Large intestine (tissue), 3 donors: ENCODE measurements at regions not wholly inside any gene's neighbourhood (a gene's known extent, or its start where the extent isn't known, plus 50 kb on each side); places are given as distances from the start of the nearest gene placed in this dataset.

ENCODE experiments used
- DNase-seq, 2 donors: peaks; one replicate each; pipeline versions ENCODE4 v3.0.0 to v3.0.0-alpha.2; 2013
- H3K27ac ChIP-seq: one replicate; pipeline ENCODE4 v1.5.1; 2013; ENCODE audit warnings: low read length
- H3K27me3 ChIP-seq: 2 replicates; pipeline ENCODE4 v1.6.1; 2013; ENCODE audit warnings: low read length; ENCODE audit not compliant: control insufficient read depth, insufficient read depth
- H3K36me3 ChIP-seq: 2 replicates; pipeline ENCODE4 v1.6.1; 2013; ENCODE audit warnings: low read length; ENCODE audit not compliant: control insufficient read depth, insufficient read depth
- H3K4me1 ChIP-seq: one replicate; pipeline ENCODE4 v1.6.1; 2013; ENCODE audit warnings: low read length; ENCODE audit not compliant: control insufficient read depth, insufficient read depth
- H3K4me3 ChIP-seq: one replicate; pipeline ENCODE4 v1.5.1; 2013; ENCODE audit warnings: low read length
- H3K9me3 ChIP-seq: one replicate; pipeline ENCODE4 v1.6.1; 2013; ENCODE audit warnings: mild to moderate bottlenecking, low read depth, low read length, moderate library complexity; ENCODE audit not compliant: control insufficient read depth
- WGBS: methylation state at CpG from one replicate; pipeline ENCODE4 v1.1.5; 2013; ENCODE audit warnings: low lambda C conversion rate; ENCODE audit not compliant: insufficient coverage; 5-methylcytosine and 5-hydroxymethylcytosine counted together

DNA sequence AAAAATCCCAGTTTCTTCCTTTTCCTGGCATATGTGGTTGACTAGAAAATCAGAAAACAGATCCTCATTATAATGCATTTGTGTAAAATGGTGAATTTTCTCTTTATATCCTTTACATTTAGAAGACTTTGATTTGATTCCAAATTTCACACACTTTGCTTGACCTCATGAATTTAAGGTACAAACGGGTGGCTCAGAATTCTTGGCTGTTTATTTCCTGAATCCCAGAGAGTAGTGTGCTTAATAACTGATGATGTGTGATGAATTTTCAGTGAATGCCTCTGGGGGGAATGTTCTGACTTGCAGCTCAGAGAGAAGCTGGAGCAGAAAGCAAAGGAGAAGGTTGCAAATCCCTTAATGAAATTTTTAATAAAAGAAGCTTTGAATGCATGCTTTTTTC is 126.8 kb downstream of the SPATA31D1 start:
- no peak overlapping the region for H3K27ac ChIP-seq
- WGBS = 40% methylated on average over 1 of the region's 1 CpG
- DNase-seq = no peak
- H3K4me1 ChIP-seq = no peaks in the 10 kb centered on the region
- H3K27me3 ChIP-seq = no peaks in the 10 kb centered on the region
- H3K4me3 ChIP-seq = no peak overlapping the region
- no peaks in the 10 kb centered on the region for H3K36me3 ChIP-seq
- no peaks in the 10 kb centered on the region for H3K9me3 ChIP-seq

- no peak overlapping the region for H3K27ac ChIP-seq
- H3K4me1 ChIP-seq = no peaks in the 10 kb centered on the region
- WGBS = no CpG with 5 or more reads among the region's 4 CpGs
- H3K9me3 ChIP-seq = no peaks in the 10 kb centered on the region
- no peaks in the 10 kb centered on the region for H3K36me3 ChIP-seq
- no peaks in the 10 kb centered on the region for H3K27me3 ChIP-seq
- no peak overlapping the region for H3K4me3 ChIP-seq
- DNase-seq = no peak
Measured at GRCh38 chr9:82115900-82116299, 127.3 kb downstream of the SPATA31D1 start.

DNA sequence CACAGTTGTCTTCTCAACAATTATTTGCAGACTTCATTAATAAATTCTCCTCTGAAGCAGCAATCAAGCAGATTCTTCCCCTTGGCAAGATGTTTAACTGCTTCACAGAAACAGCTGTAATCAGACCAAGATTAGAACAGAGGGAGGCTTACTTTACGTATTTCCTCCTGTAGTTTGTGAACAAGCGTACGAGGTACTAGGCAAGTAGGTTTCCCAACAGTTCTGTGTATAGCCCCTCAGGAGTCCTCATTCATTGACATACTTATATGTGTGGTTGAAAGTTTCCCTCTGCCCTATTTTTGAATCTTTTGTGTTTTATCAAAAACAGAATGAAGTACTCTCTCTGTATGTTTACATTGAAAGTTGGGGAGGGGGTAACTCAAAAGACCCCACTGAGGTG is 128.0 kb downstream of the SPATA31D1 start:
- Histone ChIP-seq H3K4me3 (no peak overlapping the region), H3K4me1 (no peaks in the 10 kb centered on the region), H3K9me3 (no peaks in the 10 kb centered on the region), H3K27ac (no peak overlapping the region), H3K27me3 (no peaks in the 10 kb centered on the region), H3K36me3 (no peaks in the 10 kb centered on the region)
- no CpG with 5 or more reads among the region's 3 CpGs for WGBS
- DNase-seq = no peak

DNA sequence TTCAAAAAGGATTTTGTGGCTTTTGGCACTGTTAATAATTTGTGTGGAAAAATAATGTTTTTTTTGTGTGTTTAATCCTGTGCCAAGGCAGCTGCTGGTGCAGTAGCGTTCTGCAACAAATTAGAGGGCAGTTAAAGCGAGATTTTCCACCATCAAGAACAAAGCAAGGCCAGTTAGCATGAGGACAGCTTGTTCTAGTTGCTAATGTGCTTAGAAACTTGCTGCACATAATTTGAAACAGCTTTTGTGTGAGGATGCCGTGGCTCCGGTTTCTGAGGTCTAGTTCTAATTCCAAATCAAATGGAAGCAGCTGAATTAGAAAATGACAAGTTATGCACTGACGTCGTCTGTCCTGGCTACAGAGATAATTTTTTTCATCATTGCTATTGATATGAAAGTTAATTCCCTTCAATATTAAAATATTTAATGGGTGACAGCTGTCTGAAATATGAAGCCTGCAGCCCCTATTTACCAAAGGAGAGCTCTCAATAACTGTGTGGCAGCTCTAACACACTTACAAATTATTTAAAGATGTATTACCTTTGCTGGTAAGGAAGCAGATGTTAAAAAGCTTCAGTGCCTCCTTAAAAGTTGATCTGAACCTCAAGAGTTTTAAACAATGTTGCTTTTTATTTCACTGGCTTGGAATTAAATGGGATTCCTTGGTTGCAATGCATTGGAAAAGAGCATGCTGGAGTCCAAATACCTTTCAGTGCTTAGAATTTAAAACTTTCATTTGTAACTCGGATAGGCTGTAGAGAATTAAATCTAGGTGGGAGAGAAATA is 128.6 kb downstream of the SPATA31D1 start:
- Histone ChIP-seq H3K27ac (no peak overlapping the region), H3K36me3 (no peaks in the 10 kb centered on the region), H3K9me3 (no peaks in the 10 kb centered on the region), H3K4me1 (no peaks in the 10 kb centered on the region), H3K27me3 (no peaks in the 10 kb centered on the region), H3K4me3 (no peak overlapping the region)
- DNase-seq = no peak
- 84% methylated on average over 2 of the region's 7 CpGs for WGBS

- Histone ChIP-seq H3K4me3 (no peak overlapping the region), H3K36me3 (no peaks in the 10 kb centered on the region), H3K9me3 (no peaks in the 10 kb centered on the region), H3K4me1 (no peaks in the 10 kb centered on the region), H3K27me3 (no peaks in the 10 kb centered on the region), H3K27ac (no peak overlapping the region)
- no peak for DNase-seq
Measured at GRCh38 chr9:82122731-82123130, 134.2 kb downstream of the SPATA31D1 start.

DNA sequence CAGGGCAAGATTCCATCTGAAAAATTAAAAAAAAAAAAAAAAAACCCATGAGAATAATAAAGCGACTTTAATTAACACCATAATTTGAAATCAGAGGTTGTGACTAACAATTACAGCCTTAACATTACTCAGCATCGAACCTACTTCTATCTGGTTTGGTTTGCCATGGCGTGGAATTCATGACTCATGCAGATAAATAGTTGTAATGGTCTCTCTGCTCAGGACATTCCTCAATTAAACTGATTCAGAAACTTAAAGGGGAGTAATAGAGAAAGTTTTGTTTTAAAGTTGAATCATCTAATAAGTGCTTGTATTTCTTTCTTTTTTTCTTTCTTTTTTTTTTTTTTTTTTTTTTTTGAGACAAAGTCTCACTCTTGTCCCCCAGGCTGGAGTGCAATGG is 135.5 kb downstream of the SPATA31D1 start:
- no peak overlapping the region for H3K4me3 ChIP-seq
- H3K9me3 ChIP-seq = no peaks in the 10 kb centered on the region
- H3K36me3 ChIP-seq = no peaks in the 10 kb centered on the region
- DNase-seq = no peak
- no peak overlapping the region for H3K27ac ChIP-seq
- WGBS = 100% methylated on average over 1 of the region's 3 CpGs
- H3K4me1 ChIP-seq = no peaks in the 10 kb centered on the region
- H3K27me3 ChIP-seq = no peaks in the 10 kb centered on the region

GRCh38 chr9:82126256-82126655 is 137.7 kb downstream of the SPATA31D1 start:
- no CpG with 5 or more reads among the region's 3 CpGs for WGBS
- Histone ChIP-seq H3K9me3 (peaks cover 3% of the 10 kb centered on the region), H3K36me3 (no peaks in the 10 kb centered on the region), H3K27ac (no peak overlapping the region), H3K4me3 (no peak overlapping the region), H3K4me1 (no peaks in the 10 kb centered on the region), H3K27me3 (no peaks in the 10 kb centered on the region)
- no peak for DNase-seq

DNA sequence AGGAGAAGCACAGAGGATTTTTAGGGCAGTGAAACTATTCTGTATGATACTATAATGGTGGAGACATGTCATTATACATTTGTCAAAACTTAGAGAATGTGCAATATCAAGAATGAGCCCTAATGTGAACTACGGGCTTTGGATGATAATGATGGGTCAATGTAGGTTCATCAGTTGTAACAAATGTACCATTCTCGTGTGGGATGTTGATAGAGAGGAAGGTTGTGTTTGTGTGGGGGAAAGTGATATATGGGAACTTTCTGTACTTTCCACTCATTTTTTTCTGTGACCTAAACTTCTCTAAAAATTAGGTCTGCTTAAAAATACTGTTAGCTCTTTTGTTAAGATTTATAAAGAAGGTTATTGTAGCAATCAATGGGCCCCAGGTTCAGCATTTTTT is 138.9 kb downstream of the SPATA31D1 start:
- no peak overlapping the region for H3K27ac ChIP-seq
- peaks cover 3% of the 10 kb centered on the region for H3K9me3 ChIP-seq
- no peak overlapping the region for H3K4me3 ChIP-seq
- H3K4me1 ChIP-seq = no peaks in the 10 kb centered on the region
- no peak for DNase-seq
- no peaks in the 10 kb centered on the region for H3K36me3 ChIP-seq
- WGBS = 67% methylated on average over 2 of the region's 2 CpGs
- no peaks in the 10 kb centered on the region for H3K27me3 ChIP-seq

DNA sequence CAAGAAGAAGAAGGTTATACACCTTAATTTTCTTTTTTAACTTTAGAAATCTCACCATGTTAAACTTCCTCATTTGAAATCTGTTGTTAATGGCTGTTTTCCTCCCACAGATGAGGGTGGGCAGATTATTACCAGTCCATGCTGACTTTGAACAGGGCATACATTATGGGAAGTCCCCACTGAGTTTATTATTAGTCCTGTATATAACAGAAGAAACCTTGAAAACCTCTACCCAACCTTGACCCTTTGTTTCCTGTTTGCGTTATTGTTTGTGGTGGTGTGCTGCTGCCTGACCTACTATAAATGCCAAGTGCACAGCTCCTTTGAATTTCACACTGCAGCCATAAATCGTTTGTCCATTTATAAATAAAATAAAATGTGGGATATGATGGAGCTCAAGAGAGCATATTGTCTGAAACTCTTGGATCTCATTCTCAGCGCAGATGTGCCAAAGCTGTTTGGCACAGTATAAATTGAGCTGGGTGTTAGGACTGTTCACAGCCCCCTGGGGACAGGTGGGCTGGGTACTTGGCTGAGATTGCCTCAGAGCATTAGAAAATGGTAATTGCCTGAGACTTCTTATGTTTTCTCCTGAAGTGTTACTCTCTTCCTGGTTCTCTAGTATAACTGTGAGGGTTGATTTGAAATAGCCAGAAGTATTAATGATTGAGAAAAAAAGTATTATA is 139.6 kb downstream of the SPATA31D1 start:
- no peak overlapping the region for H3K27ac ChIP-seq
- no peaks in the 10 kb centered on the region for H3K4me1 ChIP-seq
- H3K9me3 ChIP-seq = peaks cover 3% of the 10 kb centered on the region
- H3K36me3 ChIP-seq = no peaks in the 10 kb centered on the region
- no CpG with 5 or more reads among the region's 3 CpGs for WGBS
- no peak overlapping the region for H3K4me3 ChIP-seq
- no peaks in the 10 kb centered on the region for H3K27me3 ChIP-seq
- no peak for DNase-seq

DNA sequence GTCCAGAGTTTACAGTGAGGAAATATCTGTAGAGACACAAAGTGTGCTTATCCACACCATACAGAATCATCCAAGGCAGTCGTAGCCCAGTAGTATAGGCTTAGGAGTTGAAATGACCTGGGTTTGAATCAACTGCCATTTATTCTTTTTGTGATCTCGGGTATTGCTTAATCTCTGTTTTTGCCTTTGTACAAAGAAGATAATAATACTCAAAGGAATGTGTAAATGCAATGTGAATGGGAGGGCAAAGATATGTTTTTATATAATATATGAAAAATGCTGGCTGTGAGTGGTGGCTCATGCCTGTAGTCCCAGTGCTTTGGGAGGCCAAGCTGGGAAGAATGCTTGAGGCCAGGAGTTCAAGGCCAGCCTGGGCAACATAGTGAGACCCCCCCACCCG is 141.1 kb downstream of the SPATA31D1 start:
- no peaks in the 10 kb centered on the region for H3K36me3 ChIP-seq
- H3K27me3 ChIP-seq = no peaks in the 10 kb centered on the region
- DNase-seq = no peak
- WGBS = 100% methylated on average over 1 of the region's 3 CpGs
- H3K4me1 ChIP-seq = no peaks in the 10 kb centered on the region
- no peak overlapping the region for H3K27ac ChIP-seq
- H3K4me3 ChIP-seq = no peak overlapping the region
- peaks cover 3% of the 10 kb centered on the region for H3K9me3 ChIP-seq
